Trophoblast cell (in vitro differentiated cells and primary cell): ENCODE measurements at regions not wholly inside any gene's neighbourhood (a gene's known extent, or its start where the extent isn't known, plus 50 kb on each side); places are given as distances from the start of the nearest gene placed in this dataset.

Experiments used
- DNase-seq, 2 donors: peaks; one replicate each; pipeline ENCODE4 v3.0.0-alpha.2; 2016
- H2AFZ ChIP-seq: 2 replicates; pipeline ENCODE4 v1.6.1; 2013; ENCODE audit warnings: low read length, moderate library complexity, mild to moderate bottlenecking; ENCODE audit not compliant: insufficient read depth, poor library complexity
- H2AK5ac ChIP-seq: 2 replicates; pipeline ENCODE4 v1.6.1; 2013; ENCODE audit warnings: mild to moderate bottlenecking, low read length
- H2BK120ac ChIP-seq: 2 replicates; pipeline ENCODE4 v1.6.1; 2013; ENCODE audit warnings: low read length, mild to moderate bottlenecking, moderate library complexity; ENCODE audit not compliant: insufficient read depth, poor library complexity
- H2BK12ac ChIP-seq: 2 replicates; pipeline ENCODE4 v1.6.1; 2013; ENCODE audit warnings: mild to moderate bottlenecking, low read length, moderate library complexity
- H2BK5ac ChIP-seq: 2 replicates; pipeline ENCODE4 v1.6.1; 2013; ENCODE audit warnings: low read length, low read depth, moderate library complexity, mild to moderate bottlenecking; ENCODE audit not compliant: poor library complexity
- H3K14ac ChIP-seq: 2 replicates; pipeline ENCODE4 v1.6.1; 2013; ENCODE audit warnings: mild to moderate bottlenecking, low read length
- H3K18ac ChIP-seq: 2 replicates; pipeline ENCODE4 v1.6.1; 2013; ENCODE audit warnings: mild to moderate bottlenecking, low read length
- H3K23ac ChIP-seq: 2 replicates; pipeline ENCODE4 v1.6.1; 2013; ENCODE audit warnings: low read length
- H3K27ac ChIP-seq: 2 replicates; pipeline ENCODE4 v1.5.1; 2013; ENCODE audit warnings: low read depth, mild to moderate bottlenecking, inconsistent platforms, low read length, moderate library complexity
- H3K27me3 ChIP-seq: 2 replicates; pipeline ENCODE4 v1.6.1; 2013; ENCODE audit warnings: inconsistent platforms, mild to moderate bottlenecking, low read length, moderate library complexity; ENCODE audit not compliant: insufficient read depth
- H3K36me3 ChIP-seq, 2 experiments: 1 replicate in 1 of 2; 2 replicates in 1 of 2; pipeline ENCODE4 v1.6.1; 2013; ENCODE audit warnings: low read length in 2 of 2, mild to moderate bottlenecking in 2 of 2, moderate library complexity in 1 of 2; ENCODE audit not compliant: insufficient read depth in 2 of 2, control insufficient read depth in 1 of 2
- H3K4ac ChIP-seq: 2 replicates; pipeline ENCODE4 v1.6.1; 2013; ENCODE audit warnings: low read depth, mild to moderate bottlenecking, low read length, moderate library complexity
- H3K4me1 ChIP-seq, 2 experiments: 1 replicate in 1 of 2; 2 replicates in 1 of 2; pipeline ENCODE4 v1.6.1; 2013; ENCODE audit warnings: low read length in 2 of 2, mild to moderate bottlenecking in 2 of 2, moderate library complexity in 1 of 2; ENCODE audit not compliant: insufficient read depth in 2 of 2, control insufficient read depth in 1 of 2
- H3K4me2 ChIP-seq: 2 replicates; pipeline ENCODE4 v1.6.1; 2013; ENCODE audit warnings: inconsistent platforms, mild to moderate bottlenecking, low read length, moderate library complexity
- H3K4me3 ChIP-seq: 2 replicates; pipeline ENCODE4 v1.5.1; 2013; ENCODE audit warnings: mild to moderate bottlenecking, low read depth, low read length, inconsistent platforms
- H3K79me1 ChIP-seq: one replicate; pipeline ENCODE4 v1.6.1; 2013; ENCODE audit warnings: low read length
- H3K79me2 ChIP-seq: 2 replicates; pipeline ENCODE4 v1.6.1; 2013; ENCODE audit warnings: low read length, mild to moderate bottlenecking; ENCODE audit not compliant: control insufficient read depth, insufficient read depth, poor library complexity
- H3K9ac ChIP-seq: 2 replicates; pipeline ENCODE4 v1.6.1; 2013; ENCODE audit warnings: mild to moderate bottlenecking, low read length
- H3K9me3 ChIP-seq: 2 replicates; pipeline ENCODE4 v1.6.1; 2013; ENCODE audit warnings: low read depth, mild to moderate bottlenecking, control low read depth, inconsistent platforms, low read length; ENCODE audit not compliant: insufficient read depth
- H4K12ac ChIP-seq: 2 replicates; pipeline ENCODE4 v1.6.1; 2013; ENCODE audit warnings: low read depth, mild to moderate bottlenecking, low read length, moderate library complexity
- H4K8ac ChIP-seq: 2 replicates; pipeline ENCODE4 v1.6.1; 2013; ENCODE audit warnings: low read depth, mild to moderate bottlenecking, low read length, moderate library complexity
- H4K91ac ChIP-seq: one replicate; pipeline ENCODE4 v1.6.1; 2013; ENCODE audit warnings: low read depth, mild to moderate bottlenecking, low read length, moderate library complexity
- WGBS: extraction: QIAGEN DNeasy Blood & Tissue Kit; methylation state at CpG from one replicate; pipeline ENCODE4 v1.1.7; 2013; ENCODE audit warnings: missing lambda C conversion rate; ENCODE audit not compliant: insufficient read length, insufficient coverage; ENCODE audit errors: extremely low coverage; 5-methylcytosine and 5-hydroxymethylcytosine counted together

- H3K27ac ChIP-seq = no peak overlapping the region
- no peaks in the 10 kb centered on the region for H3K79me1 ChIP-seq
- no peak overlapping the region for H2BK12ac ChIP-seq
- no peak overlapping the region for H3K18ac ChIP-seq
- no peak overlapping the region for H4K91ac ChIP-seq
- no peak overlapping the region for H2AK5ac ChIP-seq
- no peak overlapping the region for H3K4me3 ChIP-seq
- no peaks in the 10 kb centered on the region for H3K9me3 ChIP-seq
- WGBS = no CpG with 5 or more reads among the region's 2 CpGs
- H4K12ac ChIP-seq = no peak overlapping the region
- no peak overlapping the region for H3K9ac ChIP-seq
- H3K4me1 ChIP-seq = peaks cover 0 to 4% of the 10 kb centered on the region in 2 experiments
- no peak overlapping the region for H3K23ac ChIP-seq
- H3K4ac ChIP-seq = no peak overlapping the region
- H3K14ac ChIP-seq = no peak overlapping the region
- no peak overlapping the region for H2BK120ac ChIP-seq
- H3K4me2 ChIP-seq = no peak overlapping the region
- H3K36me3 ChIP-seq = no peaks in the 10 kb centered on the region
- H3K27me3 ChIP-seq = no peaks in the 10 kb centered on the region
- no peak overlapping the region for H4K8ac ChIP-seq
- no peak overlapping the region for H2AFZ ChIP-seq
- H3K79me2 ChIP-seq = peaks cover 2% of the 10 kb centered on the region
- no peak overlapping the region for H2BK5ac ChIP-seq
- no peak for DNase-seq
Observed at GRCh38 chr15:36344887-36345286, 234.5 kb upstream of the CDIN1 start.

- H3K18ac ChIP-seq = no peak overlapping the region
- H2AK5ac ChIP-seq = no peak overlapping the region
- no peak overlapping the region for H3K9ac ChIP-seq
- H3K36me3 ChIP-seq = no peaks in the 10 kb centered on the region
- H3K27ac ChIP-seq = no peak overlapping the region
- H3K79me1 ChIP-seq = no peaks in the 10 kb centered on the region
- H4K8ac ChIP-seq = no peak overlapping the region
- H3K27me3 ChIP-seq = no peaks in the 10 kb centered on the region
- H2BK5ac ChIP-seq = no peak overlapping the region
- no peak overlapping the region for H4K12ac ChIP-seq
- no peak for DNase-seq
- H3K4me1 ChIP-seq = peaks cover 0 to 4% of the 10 kb centered on the region in 2 experiments
- H3K4ac ChIP-seq = no peak overlapping the region
- H3K9me3 ChIP-seq = no peaks in the 10 kb centered on the region
- H2BK12ac ChIP-seq = no peak overlapping the region
- H3K4me3 ChIP-seq = no peak overlapping the region
- H2BK120ac ChIP-seq = no peak overlapping the region
- H3K4me2 ChIP-seq = no peak overlapping the region
- peaks cover 2% of the 10 kb centered on the region for H3K79me2 ChIP-seq
- H3K23ac ChIP-seq = no peak overlapping the region
- no peak overlapping the region for H2AFZ ChIP-seq
- no peak overlapping the region for H4K91ac ChIP-seq
- H3K14ac ChIP-seq = no peak overlapping the region
Observed at GRCh38 chr15:36347272-36347858, 232.1 kb upstream of the CDIN1 start.

- Histone ChIP-seq H3K4me2 (no peak overlapping the region), H4K91ac (no peak overlapping the region), H3K9ac (no peak overlapping the region), H3K27ac (no peak overlapping the region), H3K4me1 (no peaks in the 10 kb centered on the region), H2AFZ (no peak overlapping the region), H3K36me3 (no peaks in the 10 kb centered on the region), H3K27me3 (no peaks in the 10 kb centered on the region), H4K8ac (no peak overlapping the region), H2BK12ac (no peak overlapping the region), H3K9me3 (no peaks in the 10 kb centered on the region), H3K4me3 (no peak overlapping the region), H3K18ac (no peak overlapping the region), H2AK5ac (no peak overlapping the region), H3K4ac (no peak overlapping the region), H4K12ac (no peak overlapping the region), H3K14ac (no peak overlapping the region), H3K23ac (no peak overlapping the region), H2BK5ac (no peak overlapping the region), H3K79me2 (no peaks in the 10 kb centered on the region), H2BK120ac (no peak overlapping the region), H3K79me1 (peaks cover 2% of the 10 kb centered on the region)
- WGBS = no CpG with 5 or more reads among the region's 4 CpGs
- no peak for DNase-seq
Observed at GRCh38 chr15:36356466-36356865, 223.0 kb upstream of the CDIN1 start.

DNA sequence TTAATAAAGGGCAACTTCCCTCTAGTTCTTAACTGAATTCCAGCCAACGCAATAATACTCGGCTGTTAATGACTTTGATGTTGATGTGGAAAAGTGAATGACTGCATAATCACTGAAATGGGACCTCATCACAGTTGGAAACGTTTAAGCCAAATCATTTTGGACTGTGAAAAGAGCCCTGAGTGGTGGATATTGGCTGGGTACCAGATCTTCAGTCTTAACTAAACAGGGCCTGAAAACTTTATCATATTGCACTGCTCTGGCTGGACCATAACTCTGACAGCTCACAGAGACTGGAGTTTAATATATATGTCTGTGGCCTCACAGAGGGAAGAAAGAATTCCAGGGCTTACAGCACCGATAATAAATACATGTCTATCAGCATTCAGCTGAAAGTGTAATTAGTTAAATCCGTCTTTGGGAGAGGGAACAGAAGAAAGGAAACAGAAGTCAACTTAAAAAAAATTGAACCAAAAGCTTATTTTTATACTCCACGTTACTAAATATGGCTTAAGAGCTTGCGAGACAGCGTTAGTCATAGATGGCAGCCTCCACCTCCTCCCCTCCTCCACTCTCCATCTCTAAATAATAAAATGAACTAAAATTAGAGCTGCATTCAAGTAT is 222.3 kb upstream of the CDIN1 start:
- Histone ChIP-seq H3K79me2 (no peaks in the 10 kb centered on the region), H3K27me3 (no peaks in the 10 kb centered on the region), H2BK12ac (no peak overlapping the region), H4K91ac (no peak overlapping the region), H3K18ac (no peak overlapping the region), H3K4me2 (no peak overlapping the region), H2BK120ac (no peak overlapping the region), H2AK5ac (no peak overlapping the region), H3K9ac (no peak overlapping the region), H3K4me1 (peaks cover 0 to 2% of the 10 kb centered on the region in 2 experiments), H3K14ac (no peak overlapping the region), H2AFZ (no peak overlapping the region), H3K36me3 (no peaks in the 10 kb centered on the region), H3K9me3 (no peaks in the 10 kb centered on the region), H3K4me3 (no peak overlapping the region), H4K8ac (no peak overlapping the region), H4K12ac (no peak overlapping the region), H3K79me1 (peaks cover 5% of the 10 kb centered on the region), H2BK5ac (no peak overlapping the region), H3K4ac (no peak overlapping the region), H3K23ac (no peak overlapping the region), H3K27ac (no peak overlapping the region)
- no peak for DNase-seq
- WGBS = no CpG with 5 or more reads among the region's 8 CpGs
